Cardiac muscle cell (in vitro differentiated cells and primary cell): ENCODE measurements at regions not wholly inside any gene's neighbourhood (a gene's known extent, or its start where the extent isn't known, plus 50 kb on each side); places are given as distances from the start of the nearest gene placed in this dataset.

Experiments
- DNase-seq, 2 donors: peaks; one replicate each; pipeline versions ENCODE4 v3.0.0 to v3.0.0-alpha.2; 2010 to 2017; ENCODE audit warnings: low read depth in 1 of 2, low spot score in 1 of 2
- H3K27ac ChIP-seq: fragments of 200-600 bp; sonication (generic); 2 replicates; pipeline ENCODE4 v1.5.1; 2016
- H3K27me3 ChIP-seq: fragments of 200-600 bp; sonication (generic); 2 replicates; pipeline ENCODE4 v1.6.0; 2016; ENCODE audit warnings: control low read depth
- H3K36me3 ChIP-seq: fragments of 200-600 bp; sonication (generic); 2 replicates; pipeline ENCODE4 v1.5.1; 2016; ENCODE audit warnings: control low read depth
- H3K4me1 ChIP-seq: fragments of 200-600 bp; sonication (generic); 2 replicates; pipeline ENCODE4 v1.8.1; 2017; ENCODE audit warnings: low read depth, mild to moderate bottlenecking, mixed run types
- H3K4me3 ChIP-seq: fragments of 200-600 bp; sonication (generic); 2 replicates; pipeline ENCODE4 v1.5.1; 2016; ENCODE audit warnings: mild to moderate bottlenecking
- H3K9me3 ChIP-seq: fragments of 200-600 bp; sonication (generic); 2 replicates; pipeline ENCODE4 v1.5.1; 2017; ENCODE audit warnings: low read depth, mild to moderate bottlenecking, control low read depth
- CTCF ChIP-seq: IDR thresholded peaks from 2 replicates; pipeline ENCODE4 v1.5.1; 2012; ENCODE audit warnings: low read depth, mild to moderate bottlenecking, low read length

DNA sequence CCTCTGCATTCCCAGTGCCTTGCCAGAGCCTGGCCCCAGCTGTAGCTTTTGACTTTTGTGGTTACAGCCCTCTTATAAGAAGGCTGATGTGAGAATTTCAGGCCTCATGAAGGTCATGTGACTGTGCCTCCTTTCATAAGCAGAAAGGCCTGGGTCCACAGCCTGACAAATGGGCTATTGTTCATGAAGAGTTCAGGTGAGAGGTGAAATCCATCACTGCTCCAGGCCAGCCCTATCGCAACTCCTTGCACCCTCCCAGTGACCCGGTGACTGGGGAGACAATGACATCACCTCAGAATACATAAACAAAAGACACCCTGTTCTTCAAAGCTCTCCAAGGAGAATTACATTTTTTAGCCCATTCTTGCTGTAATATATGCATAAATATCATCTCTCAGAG is 321.5 kb downstream of the PCNX1 start:
- H3K9me3 ChIP-seq = no peaks in the 10 kb centered on the region
- peak in 1 of 2 donors; percentile 62 for DNase-seq
- no peaks in the 10 kb centered on the region for H3K36me3 ChIP-seq
- TF ChIP-seq CTCF = no peak
- H3K4me1 ChIP-seq = no peaks in the 10 kb centered on the region
- no peaks in the 10 kb centered on the region for H3K27me3 ChIP-seq
- no peak overlapping the region for H3K4me3 ChIP-seq
- H3K27ac ChIP-seq = no peak overlapping the region

DNA sequence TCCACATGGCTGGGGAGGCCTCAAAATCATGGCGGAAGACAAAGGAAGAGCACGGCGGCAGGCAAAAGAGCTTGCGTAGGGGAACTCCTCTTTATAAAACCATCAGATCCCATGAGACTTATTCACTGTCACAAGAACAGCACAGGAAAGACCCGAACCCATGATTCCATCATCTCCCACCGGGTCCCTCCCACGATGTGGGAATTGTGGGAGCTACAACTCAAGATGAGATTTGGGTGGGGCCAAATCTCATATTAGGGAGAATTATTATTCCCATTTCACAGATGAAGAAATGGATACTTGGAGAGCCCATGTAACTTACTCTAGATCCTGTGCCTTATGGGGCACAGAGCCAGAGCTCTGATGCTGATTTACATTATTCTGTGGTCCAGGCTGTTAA is 322.6 kb downstream of the PCNX1 start:
- no peak overlapping the region for H3K27ac ChIP-seq
- H3K36me3 ChIP-seq = no peaks in the 10 kb centered on the region
- H3K27me3 ChIP-seq = no peaks in the 10 kb centered on the region
- no peak for DNase-seq
- no peaks in the 10 kb centered on the region for H3K9me3 ChIP-seq
- H3K4me1 ChIP-seq = no peaks in the 10 kb centered on the region
- H3K4me3 ChIP-seq = no peak overlapping the region
- TF ChIP-seq CTCF = no peak

DNA sequence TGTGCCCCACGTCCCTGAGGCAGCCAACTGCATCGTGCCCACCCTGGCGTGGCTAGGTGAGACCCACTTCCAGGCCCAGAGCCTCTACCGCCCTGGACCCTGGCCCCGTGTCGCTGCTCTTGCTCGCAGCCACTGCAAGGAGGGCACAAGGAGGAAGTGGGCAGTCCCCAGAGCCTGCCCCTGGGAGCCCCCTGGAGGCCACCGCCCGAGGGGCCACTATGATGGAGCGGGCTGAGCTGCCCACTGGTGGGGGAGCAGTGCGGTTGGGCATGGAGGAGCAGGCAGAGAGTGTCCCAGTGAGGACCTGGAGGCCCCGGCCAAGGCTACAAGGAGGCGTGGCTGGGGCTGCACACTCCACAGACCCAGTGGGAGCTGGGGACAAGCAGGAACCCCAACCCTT is 323.6 kb downstream of the PCNX1 start:
- TF ChIP-seq CTCF = no peak
- Histone ChIP-seq H3K4me1 (no peaks in the 10 kb centered on the region), H3K36me3 (no peaks in the 10 kb centered on the region), H3K9me3 (no peaks in the 10 kb centered on the region), H3K27ac (no peak overlapping the region), H3K4me3 (no peak overlapping the region), H3K27me3 (no peaks in the 10 kb centered on the region)
- DNase-seq = no peak

DNA sequence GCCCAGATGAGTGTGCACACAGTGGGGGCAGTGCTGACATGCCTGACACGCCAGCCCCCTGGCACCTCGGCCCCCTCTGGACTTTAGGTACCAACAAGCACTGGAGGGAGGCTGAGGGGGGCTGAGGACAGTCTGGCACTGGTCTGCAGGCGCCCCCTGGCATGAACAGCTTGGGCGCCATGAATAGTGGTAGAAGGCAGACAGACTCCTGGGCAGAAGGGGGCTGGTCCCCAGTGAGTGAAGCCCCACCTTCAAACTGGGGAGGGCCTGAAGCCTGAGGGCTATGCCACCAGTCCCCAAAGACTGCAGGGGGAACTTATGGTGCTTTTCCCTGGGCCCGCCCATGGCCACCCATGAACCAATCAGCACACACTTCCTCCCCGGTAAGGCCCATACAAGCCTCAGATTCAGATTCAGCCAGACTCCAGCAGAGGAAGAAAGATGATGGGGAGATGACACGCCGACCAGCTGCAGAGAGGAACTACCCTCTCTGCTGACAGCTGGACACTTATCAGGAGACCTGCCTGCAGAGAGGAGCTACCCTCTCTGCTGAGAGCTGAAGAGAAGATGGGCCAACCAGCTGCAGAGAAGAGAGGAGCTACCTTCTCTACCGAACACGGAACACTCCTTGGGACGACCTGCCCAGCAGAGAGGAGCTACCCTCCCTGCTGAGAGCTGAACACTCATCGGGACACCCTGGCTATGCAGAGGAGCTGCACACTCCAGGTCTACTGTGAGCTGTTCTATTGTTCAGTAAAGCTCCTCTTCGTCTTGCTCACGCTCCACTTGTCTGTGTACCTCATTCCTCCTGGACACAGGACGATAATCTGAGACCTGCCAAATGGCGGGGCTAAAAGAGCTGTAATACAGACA is 324.5 kb downstream of the PCNX1 start:
- Histone ChIP-seq H3K27ac (no peak overlapping the region), H3K27me3 (no peaks in the 10 kb centered on the region), H3K9me3 (no peaks in the 10 kb centered on the region), H3K4me1 (no peaks in the 10 kb centered on the region), H3K4me3 (no peak overlapping the region), H3K36me3 (no peaks in the 10 kb centered on the region)
- DNase-seq = no peak
- no peak for TF ChIP-seq CTCF

DNA sequence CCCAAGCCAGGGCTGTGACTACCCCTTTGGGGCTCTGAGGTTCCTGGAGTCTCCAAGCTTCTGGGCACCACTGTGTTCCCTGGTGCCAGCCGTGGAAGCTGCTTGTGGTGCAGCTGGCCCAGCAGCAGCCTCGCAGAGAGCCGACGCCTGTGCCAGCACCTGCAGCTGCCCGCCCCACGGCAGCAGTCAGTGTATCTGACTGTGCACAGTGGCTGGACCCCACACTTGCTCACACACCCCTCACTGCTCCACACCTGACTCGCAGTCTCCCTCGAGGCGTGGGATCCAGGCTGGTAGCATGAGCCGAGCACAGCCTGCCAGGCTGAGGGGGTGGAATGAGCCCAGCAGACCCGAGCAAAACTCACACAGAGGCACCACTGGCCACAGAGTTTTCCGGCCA is 325.2 kb downstream of the PCNX1 start:
- H3K4me3 ChIP-seq = no peak overlapping the region
- DNase-seq = no peak
- no peak overlapping the region for H3K27ac ChIP-seq
- no peaks in the 10 kb centered on the region for H3K36me3 ChIP-seq
- H3K9me3 ChIP-seq = no peaks in the 10 kb centered on the region
- H3K4me1 ChIP-seq = no peaks in the 10 kb centered on the region
- no peak for TF ChIP-seq CTCF
- H3K27me3 ChIP-seq = no peaks in the 10 kb centered on the region
